Tibial nerve (tissue), 4 donors: ENCODE measurements at regions not wholly inside any gene's neighbourhood (a gene's known extent, or its start where the extent isn't known, plus 50 kb on each side); places are given as distances from the start of the nearest gene placed in this dataset.

Source experiments
- DNase-seq, 2 donors: peaks; one replicate each; pipeline ENCODE4 v3.0.0-alpha.2; 2019; ENCODE audit warnings: low spot score in 2 of 2
- H3K27ac ChIP-seq, 4 donors: fragments of 200-600 bp; sonication (generic) in 3 of 4; one replicate each; pipeline ENCODE4 v1.5.1; 2017 to 2019; ENCODE audit warnings: mild to moderate bottlenecking in 1 of 4
- H3K27me3 ChIP-seq, 2 donors: fragments of 200-600 bp; sonication (generic) in 1 of 2; one replicate each; pipeline versions ENCODE4 v1.5.1 to v1.6.0; 2017 to 2019
- H3K36me3 ChIP-seq, 3 donors: fragments of 200-600 bp; sonication (generic); one replicate each; pipeline ENCODE4 v1.5.1; 2018 to 2019
- H3K4me1 ChIP-seq, 4 donors: fragments of 200-600 bp; sonication (generic) in 3 of 4; one replicate each; pipeline ENCODE4 v1.5.1; 2017 to 2019
- H3K4me3 ChIP-seq, 4 donors: fragments of 200-600 bp; sonication (generic) in 3 of 4; one replicate each; pipeline ENCODE4 v1.5.1; 2017 to 2019; ENCODE audit warnings: mild to moderate bottlenecking in 1 of 4, moderate library complexity in 1 of 4
- H3K9me3 ChIP-seq, 4 donors: fragments of 200-600 bp; sonication (generic) in 3 of 4; one replicate each; pipeline ENCODE4 v1.5.1; 2017 to 2019
- CTCF ChIP-seq, 5 experiments: fragments of 200-600 bp in 3 of 5; fragments of 450-650 bp in 2 of 5; sonication (generic) in 3 of 5; IDR thresholded peaks; one replicate each; pipeline ENCODE4 v1.5.1; 2016 to 2019; ENCODE audit warnings: antibody characterized with exemption in 5 of 5, mild to moderate bottlenecking in 3 of 5, moderate library complexity in 2 of 5
- EP300 ChIP-seq, 2 donors: sonication (generic); formaldehyde crosslinking; IDR thresholded peaks; one replicate each; pipeline ENCODE4 v1.6.1; 2017; ENCODE audit warnings: antibody characterized with exemption in 2 of 2, mild to moderate bottlenecking in 1 of 2
- POLR2A ChIP-seq, 2 donors: fragments of 450-650 bp; IDR thresholded peaks; one replicate each; pipeline ENCODE4 v1.6.1; 2017; ENCODE audit warnings: antibody characterized with exemption in 2 of 2, mild to moderate bottlenecking in 2 of 2, moderate library complexity in 2 of 2
- WGBS, 2 donors: methylation state at CpG; one replicate each; pipeline ENCODE4 v1.1.5; 2018; 5-methylcytosine and 5-hydroxymethylcytosine counted together

- H3K27ac ChIP-seq, result no peak overlapping the region
- 0 to 1% methylated on average over 2 of the region's 2 CpGs for WGBS, 2 donors
- H3K4me3 ChIP-seq, result no peak overlapping the region
- no peaks in the 10 kb centered on the region for H3K4me1 ChIP-seq
- H3K27me3 ChIP-seq, result no peaks in the 10 kb centered on the region
- TF ChIP-seq EP300 (IDR thresholded peaks at IDR 0.05), result no peak
- peak; percentile 48 to 73 (median 52) for TF ChIP-seq CTCF (IDR thresholded peaks at IDR 0.05)
- no peaks in the 10 kb centered on the region for H3K36me3 ChIP-seq
- DNase-seq, result peak in 1 of 2 donors; percentile 65
- no peaks in the 10 kb centered on the region for H3K9me3 ChIP-seq
Measured at GRCh38 chr18:60549338-60549960, 176.9 kb upstream of the MC4R start.

- Histone ChIP-seq H3K4me1 (no peaks in the 10 kb centered on the region), H3K9me3 (no peaks in the 10 kb centered on the region), H3K36me3 (no peaks in the 10 kb centered on the region), H3K27ac (no peak overlapping the region), H3K4me3 (no peak overlapping the region), H3K27me3 (peaks cover 0 to 3% of the 10 kb centered on the region in 2 donors)
- WGBS, 2 donors, result 94 to 95% methylated on average over 6 to 8 of the region's 8 CpGs
- no peak for TF ChIP-seq POLR2A (IDR thresholded peaks at IDR 0.05)
- no peak for TF ChIP-seq EP300 (IDR thresholded peaks at IDR 0.05)
- no peak for TF ChIP-seq CTCF (IDR thresholded peaks at IDR 0.05)
- no peak for DNase-seq
Measured at GRCh38 chr18:60552948-60553347, 180.4 kb upstream of the MC4R start.

- 77 to 90% methylated on average over 3 of the region's 3 CpGs for WGBS, 2 donors
Measured at GRCh38 chr18:60554967-60555366, 182.4 kb upstream of the MC4R start.

GRCh38 chr18:60555625-60556024, 183.1 kb upstream of the MC4R start:
- no peak for TF ChIP-seq CTCF (IDR thresholded peaks at IDR 0.05)
- TF ChIP-seq EP300 (IDR thresholded peaks at IDR 0.05), result no peak
- no peak for TF ChIP-seq POLR2A (IDR thresholded peaks at IDR 0.05)
- 87 to 92% methylated on average over 4 to 5 of the region's 5 CpGs for WGBS, 2 donors
- peaks cover 0 to 3% of the 10 kb centered on the region in 2 donors for H3K27me3 ChIP-seq
- no peak for DNase-seq
- H3K36me3 ChIP-seq, result no peaks in the 10 kb centered on the region
- H3K27ac ChIP-seq, result no peak overlapping the region
- H3K4me3 ChIP-seq, result no peak overlapping the region
- no peaks in the 10 kb centered on the region for H3K4me1 ChIP-seq
- H3K9me3 ChIP-seq, result no peaks in the 10 kb centered on the region

More at GRCh38 chr18:60554967-60555366, 182.4 kb upstream of the MC4R start:
- Histone ChIP-seq H3K36me3 (no peaks in the 10 kb centered on the region), H3K4me3 (no peak overlapping the region), H3K9me3 (no peaks in the 10 kb centered on the region), H3K27me3 (peaks cover 0 to 3% of the 10 kb centered on the region in 2 donors), H3K27ac (no peak overlapping the region), H3K4me1 (no peaks in the 10 kb centered on the region)
- no peak for DNase-seq
- no peak for TF ChIP-seq CTCF (IDR thresholded peaks at IDR 0.05)

- H3K9me3 ChIP-seq, result no peaks in the 10 kb centered on the region
- no peaks in the 10 kb centered on the region for H3K36me3 ChIP-seq
- no peak overlapping the region for H3K27ac ChIP-seq
- H3K4me3 ChIP-seq, result no peak overlapping the region
- peaks cover 0 to 3% of the 10 kb centered on the region in 2 donors for H3K27me3 ChIP-seq
- no peak for DNase-seq
- TF ChIP-seq CTCF (IDR thresholded peaks at IDR 0.05), result no peak
- no peak for TF ChIP-seq POLR2A (IDR thresholded peaks at IDR 0.05)
- TF ChIP-seq EP300 (IDR thresholded peaks at IDR 0.05), result no peak
- no peaks in the 10 kb centered on the region for H3K4me1 ChIP-seq
- 100% methylated on average over 1 of the region's 1 CpG for WGBS, 2 donors
Measured at GRCh38 chr18:60556326-60556725, 183.8 kb upstream of the MC4R start.
